Medulla oblongata (tissue), 1 donor: ENCODE measurements at regions not wholly inside any gene's neighbourhood (a gene's known extent, or its start where the extent isn't known, plus 50 kb on each side); places are given as distances from the start of the nearest gene placed in this dataset.

Source experiments
- DNase-seq: peaks from one replicate; pipeline ENCODE4 v3.0.0-alpha.2; 2015; ENCODE audit errors: extremely low spot score

DNA sequence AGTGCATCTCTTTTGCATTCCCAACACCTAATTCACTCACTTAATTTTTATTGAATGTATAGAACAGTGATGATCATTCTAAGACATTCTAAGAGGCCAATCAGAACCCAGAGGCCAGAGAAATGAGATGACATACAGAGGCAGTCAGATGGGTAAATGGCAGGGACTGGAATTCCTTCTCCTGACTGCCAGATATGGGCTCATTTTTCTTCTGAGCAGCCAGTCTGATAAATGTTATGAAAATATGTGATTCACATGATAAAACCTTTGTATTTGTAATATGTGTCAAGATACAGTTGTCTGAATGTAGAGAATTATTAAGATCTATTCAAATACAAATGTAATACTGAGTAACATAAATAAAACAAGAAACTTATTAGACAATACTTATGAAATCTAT, 277.8 kb downstream of the EPM2A start:
- no peak for DNase-seq

DNA sequence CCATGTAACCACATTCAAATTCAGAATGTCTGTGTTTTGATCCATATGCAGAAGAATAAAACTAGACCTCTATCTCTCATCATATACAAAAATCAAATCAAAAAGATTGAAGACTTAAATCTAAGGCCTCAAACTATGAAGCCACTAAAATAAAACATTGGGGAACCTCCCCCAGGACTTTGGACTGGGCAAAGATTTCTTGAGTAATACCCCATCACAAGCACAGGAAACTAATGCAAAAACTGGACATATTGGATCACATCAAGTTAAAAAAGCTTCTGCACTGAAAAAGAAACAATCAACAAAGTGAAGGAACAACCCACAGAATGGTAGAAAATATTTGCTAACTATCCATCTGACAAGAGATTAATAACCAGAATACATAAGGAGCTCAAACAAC, 266.8 kb downstream of the EPM2A start:
- DNase-seq = no peak

DNA sequence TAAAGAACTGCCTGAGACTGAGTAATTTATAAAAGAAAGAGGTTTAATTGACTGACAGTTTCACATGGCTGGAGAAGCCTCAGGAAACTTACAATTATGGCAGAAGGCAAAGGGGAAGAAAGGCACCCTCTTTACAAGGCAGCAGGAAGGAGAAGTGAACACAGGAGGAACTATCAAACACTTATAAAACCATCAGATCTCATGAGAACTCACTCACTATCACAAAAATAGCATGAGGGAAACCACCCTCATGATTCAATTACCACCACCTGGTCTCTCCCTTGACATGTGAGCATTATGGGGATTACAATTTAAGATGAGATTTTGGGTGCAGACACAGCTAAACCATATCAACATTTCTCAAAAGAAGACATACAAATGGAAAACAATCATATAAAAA, 266.3 kb downstream of the EPM2A start:
- DNase-seq = no peak

DNA sequence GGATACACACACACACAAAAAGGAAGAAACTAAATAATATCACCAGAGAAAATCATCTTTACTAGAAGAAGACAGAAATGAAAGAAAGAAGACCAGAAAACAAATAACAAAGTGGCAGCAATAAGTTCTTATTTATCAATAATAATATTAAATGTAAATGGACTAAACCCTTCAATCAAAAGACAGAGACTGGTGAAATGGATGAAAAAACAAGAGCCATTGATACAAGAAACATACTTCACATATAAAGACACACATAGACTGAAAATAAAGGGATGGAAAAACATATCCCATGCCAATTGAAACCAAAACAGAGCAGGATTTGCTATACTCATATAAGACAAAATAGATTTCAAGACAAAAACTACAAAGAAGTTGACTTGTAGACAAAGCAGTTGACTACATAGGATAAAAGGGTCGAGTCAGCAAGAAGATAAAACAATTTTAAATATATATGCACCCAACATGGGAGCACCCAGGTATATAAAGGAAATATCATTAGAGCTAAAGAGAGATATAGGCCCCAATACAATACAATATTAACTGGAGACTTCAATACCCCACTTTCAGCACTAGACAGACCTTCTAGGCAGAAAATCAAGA, 259.4 kb downstream of the EPM2A start:
- no peak for DNase-seq

DNA sequence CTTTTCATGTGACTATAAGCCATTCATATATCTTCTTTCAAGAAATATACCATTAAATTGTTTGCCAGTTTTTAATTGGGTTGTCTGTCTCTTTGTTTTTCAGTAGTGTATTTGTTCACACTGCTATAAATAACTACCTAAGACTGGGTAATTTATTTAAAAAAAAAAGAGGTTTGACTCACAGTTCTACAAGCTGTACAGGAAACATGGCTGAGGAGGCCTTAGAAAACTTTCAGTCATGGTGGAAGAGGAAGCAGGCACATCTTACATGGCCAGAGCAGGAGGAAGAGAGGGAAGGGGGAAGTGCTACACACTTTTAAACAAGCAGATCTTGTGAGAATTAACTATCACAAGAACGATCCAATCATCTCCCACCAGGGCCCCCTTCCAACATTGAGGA, 255.3 kb downstream of the EPM2A start:
- no peak for DNase-seq

DNA sequence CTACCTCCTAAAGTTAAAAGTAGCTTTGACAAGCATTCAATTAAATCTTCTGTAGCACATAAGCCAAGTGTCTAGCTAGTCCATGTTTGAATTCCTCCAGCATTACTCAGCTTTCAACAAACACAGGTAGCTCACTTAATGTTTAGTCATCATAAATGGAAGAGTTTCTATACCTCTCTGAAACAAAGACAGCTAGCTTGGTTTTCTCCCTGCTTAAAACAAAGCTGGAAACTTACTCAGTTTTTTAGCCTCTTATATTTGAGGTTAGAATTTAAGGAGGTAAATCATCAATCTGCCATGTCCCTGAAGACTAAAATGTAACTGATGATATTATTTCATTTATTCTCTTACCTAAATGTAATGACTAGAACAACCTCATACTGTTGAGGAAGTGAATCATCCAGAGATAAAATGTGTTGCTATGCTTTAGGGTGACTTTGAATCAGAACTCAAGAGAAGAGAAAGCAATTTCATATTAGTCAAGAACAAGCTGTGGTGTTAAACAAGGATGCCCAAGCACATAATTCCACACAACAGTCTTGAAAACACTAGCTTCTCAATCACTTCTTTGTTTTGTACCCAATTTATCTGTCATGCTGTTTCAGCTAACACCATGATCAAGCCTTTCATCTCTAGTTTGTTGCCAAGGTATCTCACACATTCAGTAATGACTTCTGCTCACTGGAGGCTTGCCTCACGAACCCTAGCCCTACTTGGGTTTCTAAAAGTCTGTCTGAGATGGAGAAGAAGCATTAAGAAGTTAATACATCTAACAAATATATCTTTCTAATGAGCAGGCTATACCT, 251.9 kb downstream of the EPM2A start:
- DNase-seq = no peak

DNA sequence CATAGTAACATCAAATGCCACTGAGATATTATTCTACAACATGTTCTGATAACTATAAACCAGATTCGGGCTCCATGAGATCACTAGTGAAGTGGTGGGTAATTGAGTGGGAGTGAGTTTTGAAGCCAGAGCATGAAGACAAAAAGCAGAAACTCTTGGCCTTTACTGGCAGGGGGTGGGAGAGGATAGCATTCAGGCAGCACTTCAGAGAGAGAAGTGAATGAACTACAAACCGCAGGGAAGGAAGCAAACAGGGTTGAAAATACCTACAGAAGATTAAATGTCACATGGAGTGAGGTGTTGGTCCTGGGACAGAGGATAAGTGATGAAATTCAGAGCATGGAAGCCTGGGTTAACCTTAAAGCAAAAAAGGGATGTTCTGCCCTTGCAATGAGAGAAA, 250.0 kb downstream of the EPM2A start:
- no peak for DNase-seq

DNA sequence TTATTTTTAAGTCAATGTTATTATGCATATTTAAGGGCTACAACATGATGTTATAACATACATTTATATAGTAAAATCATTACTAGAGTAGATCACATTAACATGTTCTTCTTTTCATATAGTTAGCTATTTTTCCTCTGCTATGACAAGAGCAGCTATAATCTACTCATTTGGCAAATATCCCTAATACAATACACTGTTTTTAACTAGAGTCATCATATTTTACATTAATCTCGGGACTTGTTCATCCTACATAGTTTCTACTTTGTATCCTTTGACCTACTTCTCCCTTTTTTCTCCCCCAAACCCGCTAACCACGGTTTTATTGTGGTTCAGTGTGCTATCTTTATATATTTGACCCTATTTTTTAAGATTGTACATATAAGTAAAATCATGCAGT, 249.0 kb downstream of the EPM2A start:
- DNase-seq = no peak

DNA sequence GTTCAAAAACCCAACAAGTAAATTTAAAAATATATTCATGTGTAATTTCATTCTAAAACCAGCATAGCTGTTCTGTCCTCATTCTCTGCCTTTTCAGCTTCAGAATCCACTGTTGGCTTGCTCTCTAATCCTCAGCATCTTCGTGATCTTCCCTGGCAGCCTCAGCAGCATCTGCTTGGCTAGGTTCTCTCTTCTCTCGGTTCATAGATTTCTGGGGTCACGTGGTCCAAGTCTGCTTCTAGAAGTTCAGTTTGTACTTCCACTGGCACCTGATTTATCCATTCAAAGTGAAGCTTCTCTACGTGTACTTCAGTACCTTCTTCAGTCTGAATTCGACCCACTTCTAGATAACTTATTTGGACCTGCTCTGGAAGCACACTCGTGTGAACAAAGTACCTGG, 245.7 kb downstream of the EPM2A start:
- no peak for DNase-seq

DNA sequence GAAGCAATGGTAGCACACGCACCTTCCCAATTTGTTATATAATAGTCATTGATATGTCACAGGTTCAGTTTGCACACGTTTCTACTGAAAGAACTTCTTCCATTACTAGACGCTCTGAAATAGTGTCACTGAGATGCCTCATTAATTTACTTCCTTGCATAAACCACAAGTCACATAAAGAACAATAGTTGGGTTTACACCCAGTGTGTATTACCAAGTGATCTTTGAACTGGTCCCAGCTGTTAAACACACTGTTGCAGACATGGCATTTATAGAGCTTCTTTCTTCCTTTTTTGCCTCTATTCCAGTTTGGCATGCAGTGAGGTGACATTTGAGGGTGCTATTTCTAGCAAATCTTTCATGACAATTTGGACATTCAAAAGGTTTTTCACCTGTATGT, 245.3 kb downstream of the EPM2A start:
- no peak for DNase-seq

DNA sequence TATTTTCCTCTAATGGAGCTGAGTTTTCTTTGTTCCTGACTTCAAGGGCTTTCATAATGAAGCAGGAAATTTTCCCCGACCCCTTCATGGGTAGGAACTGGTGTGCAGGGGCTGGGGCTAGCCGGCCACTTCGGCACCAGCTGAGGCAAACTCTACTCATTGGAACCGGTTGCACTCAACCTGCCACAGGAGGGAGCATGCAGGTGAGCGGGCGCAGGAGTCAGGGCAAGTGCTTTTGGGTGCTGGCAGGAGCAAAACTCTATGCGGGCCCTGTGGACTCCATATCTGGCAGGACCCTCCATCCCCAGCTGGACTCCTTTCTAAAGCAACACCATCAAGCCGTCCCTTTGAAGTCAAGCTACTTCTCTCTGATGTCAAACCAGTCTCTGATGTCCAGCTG, 244.2 kb downstream of the EPM2A start:
- no peak for DNase-seq

DNA sequence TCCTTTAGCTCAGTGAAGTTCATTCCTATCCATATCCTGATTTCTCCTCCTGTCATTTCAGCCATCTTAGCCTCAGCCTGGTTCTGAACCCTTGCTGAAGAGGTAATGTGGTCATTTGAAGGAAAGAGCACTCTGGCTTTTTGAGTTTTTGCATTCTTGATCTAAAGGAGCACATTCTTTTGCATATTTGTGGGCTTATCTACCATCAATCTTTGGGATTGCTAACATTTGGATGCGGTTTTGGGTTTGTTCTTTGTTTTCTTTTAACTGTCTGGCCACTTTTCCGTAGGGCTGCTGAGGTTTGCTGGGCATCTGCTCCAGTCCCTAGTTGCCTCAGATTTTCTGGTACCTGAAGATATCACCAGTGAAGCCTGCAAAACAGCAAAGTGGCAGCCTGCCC, 238.3 kb downstream of the EPM2A start:
- no peak for DNase-seq

DNA sequence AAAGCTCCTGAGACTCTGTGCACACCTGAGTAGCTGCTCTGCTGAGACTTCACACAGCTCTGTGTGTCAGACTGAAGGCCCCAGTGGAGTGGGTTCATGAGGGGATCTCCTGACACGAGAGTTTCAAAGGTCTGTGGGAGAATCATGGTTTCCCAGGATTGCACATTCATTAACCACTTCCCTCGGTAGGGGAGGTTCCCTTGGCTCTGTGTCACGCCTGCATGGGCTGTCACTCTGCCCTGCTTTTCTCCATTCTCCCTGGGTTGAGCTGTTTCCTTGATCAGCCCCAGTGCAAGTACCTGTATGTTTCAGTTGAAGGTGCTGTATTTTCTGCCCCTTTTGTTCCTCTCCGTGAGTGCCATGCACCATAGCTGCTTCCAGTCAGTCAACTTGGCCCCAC, 236.9 kb downstream of the EPM2A start:
- no peak for DNase-seq

DNA sequence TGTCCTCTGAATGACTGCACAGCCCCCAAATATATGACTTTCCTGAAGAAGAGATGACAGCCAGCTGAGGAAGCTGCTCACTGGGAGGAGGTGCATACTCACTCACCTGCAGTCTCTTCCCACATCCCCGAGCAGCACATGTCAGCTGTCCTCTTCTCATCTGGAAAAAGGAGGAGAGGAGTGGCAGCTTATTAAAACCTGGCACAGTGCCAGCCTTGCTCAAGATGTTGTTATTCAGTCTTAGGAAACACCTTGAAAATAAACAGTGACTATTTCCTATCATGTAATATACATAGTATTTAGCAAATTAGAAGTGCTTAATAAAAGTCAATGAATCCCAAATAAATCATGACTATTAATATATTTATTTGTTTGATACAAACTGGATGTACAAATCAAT, 232.9 kb downstream of the EPM2A start:
- no peak for DNase-seq

DNA sequence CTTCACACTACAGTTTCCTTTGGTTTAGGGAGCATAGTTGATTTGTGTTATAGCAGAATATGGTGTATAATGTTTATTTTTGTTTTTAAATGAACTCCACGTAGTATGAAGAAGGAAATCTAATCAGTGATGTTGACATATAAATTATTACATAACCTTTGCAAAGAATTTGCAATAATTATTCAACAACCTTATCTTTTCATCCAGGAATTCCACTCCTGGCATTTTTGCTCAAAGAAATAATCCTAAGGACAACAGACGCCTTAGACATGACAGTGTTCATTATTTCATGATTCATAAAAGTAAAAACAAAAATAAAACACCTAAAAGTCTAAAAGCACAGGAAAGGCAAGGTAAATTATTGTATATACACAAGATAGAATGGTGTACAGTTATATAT, 229.2 kb downstream of the EPM2A start:
- no peak for DNase-seq

DNA sequence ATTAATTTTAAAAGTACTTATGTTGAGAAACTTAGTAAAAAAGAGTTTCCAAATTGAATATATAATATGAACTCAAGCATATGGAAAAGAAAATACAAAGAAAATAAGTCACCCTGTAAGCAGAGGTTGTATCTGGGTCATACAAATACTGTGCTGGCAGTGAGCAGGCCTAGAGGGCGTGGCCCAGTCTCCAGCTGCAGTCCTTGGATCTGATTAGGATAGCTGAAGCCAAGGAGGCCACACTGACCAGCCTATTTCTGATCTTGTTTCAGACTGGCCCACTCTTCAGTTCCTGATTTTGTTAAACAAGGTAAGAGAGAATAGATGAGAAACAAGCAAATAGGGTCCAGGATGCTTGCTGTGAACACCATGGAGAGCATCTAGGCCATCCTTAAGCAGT, 228.8 kb downstream of the EPM2A start:
- no peak for DNase-seq

DNA sequence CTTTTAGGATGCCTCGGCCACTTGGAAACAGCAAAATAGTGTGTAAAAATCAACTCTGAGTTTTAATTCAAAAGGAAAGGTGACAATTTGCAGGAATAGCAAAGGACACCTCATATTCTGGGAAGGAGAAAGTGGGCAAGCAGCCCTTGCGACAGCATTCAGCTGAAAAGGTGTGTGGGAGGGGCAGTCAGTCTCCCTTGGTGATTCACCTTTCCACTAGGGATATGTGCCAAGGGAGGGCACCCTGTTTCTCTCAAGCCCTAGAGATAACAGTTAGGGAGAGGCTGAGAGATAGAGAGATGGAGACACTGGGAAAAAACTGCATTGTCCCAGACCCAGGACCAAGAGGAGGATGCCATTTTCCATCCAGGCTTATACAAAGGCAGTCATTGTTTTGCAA, 228.1 kb downstream of the EPM2A start:
- DNase-seq = no peak

DNA sequence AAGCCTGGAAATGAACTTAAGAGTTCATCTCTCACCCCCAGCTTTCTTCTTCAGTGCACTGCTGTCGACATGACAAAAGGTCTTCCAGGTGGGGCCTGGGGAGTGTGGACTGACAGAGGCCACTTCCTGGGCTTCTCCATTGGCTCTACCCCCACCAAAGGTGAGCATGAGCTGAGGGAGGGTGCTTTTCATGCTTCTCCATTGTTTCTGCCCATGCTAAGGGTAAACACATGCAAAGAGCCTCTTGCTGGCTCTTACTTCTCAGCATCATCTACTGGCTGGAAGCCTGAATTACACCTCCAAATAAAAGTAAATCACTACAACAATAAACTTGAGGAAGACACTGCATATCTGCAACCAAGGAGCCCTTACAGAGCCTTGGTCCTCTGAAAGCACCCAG, 227.2 kb downstream of the EPM2A start:
- DNase-seq = no peak

DNA sequence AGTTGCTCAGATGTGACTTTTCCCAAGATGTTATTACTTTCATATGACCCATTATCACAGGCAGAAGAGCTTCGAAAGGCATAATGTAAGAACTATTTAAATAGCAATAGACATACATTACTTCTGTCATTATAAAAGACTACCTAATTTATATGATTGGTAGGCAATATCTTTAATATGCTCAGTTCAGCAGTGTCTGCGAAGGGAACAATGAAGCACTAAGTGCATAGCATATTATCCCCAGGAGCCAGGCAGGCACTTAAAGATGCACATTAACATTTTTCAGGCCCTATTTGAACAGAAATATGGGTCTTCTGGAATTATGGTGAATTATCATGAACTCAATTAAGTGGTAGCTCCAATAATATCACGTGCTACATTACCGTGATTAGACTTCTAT, 217.8 kb downstream of the EPM2A start:
- DNase-seq = no peak

DNA sequence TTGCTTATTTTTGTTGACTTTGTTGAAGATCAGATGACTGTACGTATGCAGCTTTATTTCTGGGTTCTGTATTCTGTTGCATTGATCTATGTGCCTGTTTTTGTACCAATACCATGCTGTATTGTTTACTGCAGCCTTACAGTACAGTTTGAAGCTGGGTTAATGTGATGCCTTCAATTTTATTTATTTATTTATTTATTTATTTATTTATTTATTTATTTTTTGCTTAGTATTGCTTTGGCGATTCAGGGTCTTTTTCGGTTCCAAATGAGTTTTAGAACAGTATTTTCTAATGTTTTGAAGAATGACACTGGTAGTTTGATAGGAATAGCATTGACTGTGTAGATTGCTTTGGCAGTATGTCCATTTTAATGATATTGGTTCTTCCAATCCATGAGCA, 210.3 kb downstream of the EPM2A start:
- no peak for DNase-seq

DNA sequence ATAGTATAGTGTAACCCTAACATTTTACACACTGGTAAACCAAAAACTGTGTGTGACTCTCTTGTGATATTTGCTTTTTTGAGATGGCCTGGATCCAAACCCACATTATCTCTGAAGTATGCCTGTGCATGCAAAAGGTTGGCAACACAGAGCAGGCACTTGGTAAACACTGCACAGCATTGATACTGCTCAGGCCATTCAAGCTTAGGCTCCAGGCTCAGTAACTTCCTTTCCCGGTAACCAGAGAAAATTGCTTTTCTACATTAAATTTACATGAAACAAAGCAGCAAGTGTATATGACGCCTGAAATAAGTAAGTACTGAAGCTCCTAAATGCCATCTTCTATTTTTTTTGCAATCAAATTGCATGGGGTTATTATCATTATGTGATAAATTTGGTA, 205.7 kb downstream of the EPM2A start:
- DNase-seq = no peak

DNA sequence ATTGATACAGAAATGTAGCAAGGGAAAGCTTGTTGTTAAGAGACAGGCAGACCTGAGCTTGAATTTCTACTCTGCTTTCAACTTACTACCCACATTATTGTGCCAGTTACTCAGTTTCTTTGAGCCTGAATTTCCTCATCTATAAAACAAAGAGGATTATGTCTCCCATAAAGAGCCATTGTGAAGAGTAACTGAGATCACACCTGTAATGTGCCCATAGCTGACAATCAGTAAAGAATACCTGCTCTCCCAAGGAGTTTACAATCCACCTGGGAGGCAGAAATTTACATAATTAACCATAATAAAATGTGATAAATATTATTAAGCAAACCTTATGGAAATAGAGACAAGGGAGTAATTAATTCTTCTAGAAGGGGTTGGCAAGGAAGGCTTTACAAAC, 204.9 kb downstream of the EPM2A start:
- no peak for DNase-seq

DNA sequence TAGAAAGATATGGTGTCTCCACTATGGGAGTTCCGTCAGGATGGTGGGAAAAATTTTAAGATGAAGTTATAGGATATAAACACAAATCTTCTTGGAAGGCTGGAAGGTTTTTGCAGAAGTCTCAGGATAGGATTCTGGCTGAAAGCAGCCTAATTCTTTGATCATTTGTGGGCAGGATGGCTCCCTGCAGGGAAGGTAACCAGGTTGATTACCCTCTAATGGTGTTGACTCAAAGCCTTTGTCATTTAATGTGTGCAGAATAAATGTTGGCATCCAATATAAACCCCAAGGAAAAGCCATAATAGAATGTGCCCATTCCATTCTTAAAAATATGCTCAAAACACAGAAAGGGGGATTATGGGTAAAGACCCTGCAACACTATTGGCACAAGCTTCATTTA, 204.3 kb downstream of the EPM2A start:
- DNase-seq = no peak

DNA sequence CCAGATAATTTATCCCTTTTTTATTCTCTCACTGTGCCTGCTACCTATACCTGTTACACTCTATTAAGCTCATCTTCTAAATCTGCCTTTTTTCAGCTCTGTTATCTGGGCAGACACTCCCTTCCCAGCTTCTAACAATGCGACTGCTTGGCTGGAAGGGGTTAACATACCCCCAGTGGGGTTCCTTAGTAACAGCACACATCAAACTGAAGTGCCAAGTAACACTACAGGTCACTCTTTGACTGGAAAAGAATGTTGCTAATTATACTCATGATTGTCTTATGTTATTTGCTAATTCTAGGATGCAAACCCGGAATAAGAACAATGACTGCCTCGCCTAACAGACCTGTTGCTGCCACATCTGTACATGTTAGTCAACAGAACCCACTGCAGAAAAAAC, 203.5 kb downstream of the EPM2A start:
- DNase-seq = no peak
